GM12873 (cell line): ENCODE measurements at regions not wholly inside any gene's neighbourhood (a gene's known extent, or its start where the extent isn't known, plus 50 kb on each side); places are given as distances from the start of the nearest gene placed in this dataset.

Experiments used
- CTCF ChIP-seq: IDR thresholded peaks from 2 replicates; pipeline ENCODE4 v1.5.1; 2012; ENCODE audit warnings: low read depth, mild to moderate bottlenecking, moderate library complexity, low read length, control low read depth; ENCODE audit not compliant: insufficient read depth; ENCODE audit errors: missing control alignments

DNA sequence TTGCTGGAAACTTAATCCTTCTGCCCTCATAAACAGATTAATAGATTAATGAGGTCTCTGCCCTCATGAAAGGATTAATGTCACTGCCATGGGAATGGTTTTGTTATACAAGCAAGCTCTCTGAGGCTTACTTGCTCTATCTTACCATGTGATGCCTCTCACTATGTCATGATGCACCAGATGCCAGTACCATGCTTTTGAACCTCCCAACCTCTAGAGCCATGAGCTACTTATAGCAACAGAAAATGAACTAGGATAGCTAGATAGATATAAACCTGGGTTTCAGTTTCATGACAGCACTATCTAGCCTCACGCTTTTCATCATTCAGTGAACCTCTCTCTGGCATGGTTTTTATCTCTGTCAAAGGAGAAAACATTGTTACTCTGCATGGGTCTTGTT lies 371.6 kb upstream of the LRP1B start:
- TF ChIP-seq CTCF = no peak

GRCh38 chr2:142495141-142495540 lies 364.3 kb upstream of the LRP1B start:
- TF ChIP-seq CTCF = no peak

GRCh38 chr2:142484111-142484510 lies 353.3 kb upstream of the LRP1B start:
- TF ChIP-seq CTCF = no peak

- TF ChIP-seq CTCF = no peak
These were observed 352.8 kb upstream of the LRP1B start for GRCh38 chr2:142483653-142484052.

GRCh38 chr2:142478206-142478605 lies 347.4 kb upstream of the LRP1B start:
- TF ChIP-seq CTCF = no peak

- TF ChIP-seq CTCF = no peak
These were observed 341.6 kb upstream of the LRP1B start for GRCh38 chr2:142472382-142472781.

DNA sequence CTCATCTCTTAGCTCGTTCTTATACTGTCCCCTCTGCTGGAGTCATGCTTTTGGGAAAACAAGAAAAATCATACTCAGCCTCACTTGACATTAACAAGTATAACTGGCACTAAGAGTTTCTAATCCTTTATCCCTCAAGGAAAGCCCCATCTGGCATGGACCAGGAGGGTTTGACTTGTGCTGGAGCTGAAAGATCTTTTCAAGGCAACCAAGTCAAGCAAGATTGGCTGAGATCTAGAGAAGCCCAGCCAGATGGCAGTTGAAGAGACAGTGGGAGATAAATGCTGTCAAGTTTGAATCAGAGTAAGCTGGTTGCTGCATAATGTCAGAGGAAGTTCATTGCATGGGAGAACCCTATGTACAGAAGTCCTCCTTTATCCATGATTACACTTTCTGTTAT lies 336.5 kb upstream of the LRP1B start:
- TF ChIP-seq CTCF = no peak
